Progenitor cell of endocrine pancreas (in vitro differentiated cells): ENCODE measurements at regions not wholly inside any gene's neighbourhood (a gene's known extent, or its start where the extent isn't known, plus 50 kb on each side); places are given as distances from the start of the nearest gene placed in this dataset.

ENCODE experiments used
- DNase-seq: peaks from one replicate; pipeline ENCODE4 v3.0.0; 2021; ENCODE audit warnings: low spot score; ENCODE audit not compliant: unreplicated experiment
- H3K27ac Mint-ChIP-seq: 2 replicates; pipeline ENCODE4 v1.8.0; 2021; ENCODE audit warnings: mild to moderate bottlenecking, moderate library complexity, mixed read lengths
- H3K27me3 Mint-ChIP-seq: 2 replicates; pipeline ENCODE4 v1.8.0; 2021; ENCODE audit warnings: mixed read lengths
- H3K36me3 Mint-ChIP-seq: 2 replicates; pipeline ENCODE4 v1.8.0; 2022; ENCODE audit warnings: mixed read lengths; ENCODE audit not compliant: insufficient read depth
- H3K4me1 Mint-ChIP-seq: 2 replicates; pipeline ENCODE4 v1.8.0; 2021; ENCODE audit warnings: low read depth, mixed read lengths
- H3K4me3 Mint-ChIP-seq: 2 replicates; pipeline ENCODE4 v1.8.0; 2021; ENCODE audit warnings: low read depth, mild to moderate bottlenecking, moderate library complexity, mixed read lengths
- H3K9me3 Mint-ChIP-seq: 2 replicates; pipeline ENCODE4 v1.8.0; 2021; ENCODE audit warnings: low read depth, mixed read lengths
- TF ChIP-seq, protein P1 (sequence below): fragments of 200-600 bp; sonication (generic); IDR thresholded peaks from one replicate; pipeline ENCODE4 v1.5.0; 2021; ENCODE audit warnings: antibody characterized with exemption, mild to moderate bottlenecking; ENCODE audit not compliant: unreplicated experiment

DNA sequence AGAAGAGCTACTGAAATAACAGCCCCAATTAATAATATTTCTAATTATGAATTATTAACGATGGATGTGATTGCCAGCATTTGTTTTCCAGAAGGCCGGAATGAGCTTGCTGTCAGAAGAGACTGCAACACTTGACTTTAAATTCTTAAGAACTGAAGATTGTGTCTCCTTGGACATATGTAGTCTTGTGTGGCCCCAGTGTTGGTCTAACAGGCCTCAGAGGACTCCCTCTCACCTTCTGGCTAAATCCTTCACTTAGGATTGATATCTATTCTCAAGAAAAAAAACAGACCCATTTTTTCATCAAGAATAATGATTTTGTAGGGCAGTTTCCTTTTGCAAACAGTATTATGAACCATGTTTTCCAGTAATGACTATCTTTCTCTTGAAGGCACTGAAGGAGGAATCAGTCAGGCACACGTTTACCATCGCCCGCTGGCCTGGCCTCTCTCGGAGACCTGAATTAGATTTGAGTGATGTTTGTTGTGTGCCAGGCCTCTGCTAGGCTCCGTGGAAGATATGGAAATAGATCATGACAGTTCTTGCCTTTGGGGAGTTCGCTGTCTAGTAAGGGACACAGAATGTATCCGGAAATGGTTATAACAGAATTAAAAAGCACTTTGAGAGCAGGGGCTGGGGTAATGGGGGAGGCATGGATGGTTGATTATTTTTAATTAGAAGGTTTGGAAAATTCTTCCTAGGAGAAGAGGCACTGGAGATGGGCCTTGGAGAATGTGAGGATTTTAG, 258.0 kb downstream of the MYCN start:
- no peak overlapping the region for H3K27ac Mint-ChIP-seq
- no peak for DNase-seq
- TF ChIP-seq, protein P1, sequence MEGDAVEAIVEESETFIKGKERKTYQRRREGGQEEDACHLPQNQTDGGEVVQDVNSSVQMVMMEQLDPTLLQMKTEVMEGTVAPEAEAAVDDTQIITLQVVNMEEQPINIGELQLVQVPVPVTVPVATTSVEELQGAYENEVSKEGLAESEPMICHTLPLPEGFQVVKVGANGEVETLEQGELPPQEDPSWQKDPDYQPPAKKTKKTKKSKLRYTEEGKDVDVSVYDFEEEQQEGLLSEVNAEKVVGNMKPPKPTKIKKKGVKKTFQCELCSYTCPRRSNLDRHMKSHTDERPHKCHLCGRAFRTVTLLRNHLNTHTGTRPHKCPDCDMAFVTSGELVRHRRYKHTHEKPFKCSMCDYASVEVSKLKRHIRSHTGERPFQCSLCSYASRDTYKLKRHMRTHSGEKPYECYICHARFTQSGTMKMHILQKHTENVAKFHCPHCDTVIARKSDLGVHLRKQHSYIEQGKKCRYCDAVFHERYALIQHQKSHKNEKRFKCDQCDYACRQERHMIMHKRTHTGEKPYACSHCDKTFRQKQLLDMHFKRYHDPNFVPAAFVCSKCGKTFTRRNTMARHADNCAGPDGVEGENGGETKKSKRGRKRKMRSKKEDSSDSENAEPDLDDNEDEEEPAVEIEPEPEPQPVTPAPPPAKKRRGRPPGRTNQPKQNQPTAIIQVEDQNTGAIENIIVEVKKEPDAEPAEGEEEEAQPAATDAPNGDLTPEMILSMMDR = no peak
- H3K4me1 Mint-ChIP-seq = no peaks in the 10 kb centered on the region
- no peaks in the 10 kb centered on the region for H3K9me3 Mint-ChIP-seq
- no peak overlapping the region for H3K4me3 Mint-ChIP-seq
- H3K36me3 Mint-ChIP-seq = no peaks in the 10 kb centered on the region
- peaks cover 5% of the 10 kb centered on the region for H3K27me3 Mint-ChIP-seq

GRCh38 chr2:16197504-16198147, 257.3 kb downstream of the MYCN start:
- peaks cover 2% of the 10 kb centered on the region for H3K27me3 Mint-ChIP-seq
- TF ChIP-seq, protein P1 = no peak
- H3K27ac Mint-ChIP-seq = no peak overlapping the region
- DNase-seq = no peak
- H3K9me3 Mint-ChIP-seq = no peaks in the 10 kb centered on the region
- no peaks in the 10 kb centered on the region for H3K36me3 Mint-ChIP-seq
- no peaks in the 10 kb centered on the region for H3K4me1 Mint-ChIP-seq
- no peak overlapping the region for H3K4me3 Mint-ChIP-seq

GRCh38 chr2:16196687-16197503, 256.5 kb downstream of the MYCN start:
- no peak for DNase-seq
- Mint-ChIP-seq H3K27me3 (peaks cover 2% of the 10 kb centered on the region), H3K27ac (no peak overlapping the region), H3K4me1 (no peaks in the 10 kb centered on the region), H3K4me3 (no peak overlapping the region), H3K36me3 (no peaks in the 10 kb centered on the region), H3K9me3 (no peaks in the 10 kb centered on the region)
- TF ChIP-seq, protein P1 = no peak

DNA sequence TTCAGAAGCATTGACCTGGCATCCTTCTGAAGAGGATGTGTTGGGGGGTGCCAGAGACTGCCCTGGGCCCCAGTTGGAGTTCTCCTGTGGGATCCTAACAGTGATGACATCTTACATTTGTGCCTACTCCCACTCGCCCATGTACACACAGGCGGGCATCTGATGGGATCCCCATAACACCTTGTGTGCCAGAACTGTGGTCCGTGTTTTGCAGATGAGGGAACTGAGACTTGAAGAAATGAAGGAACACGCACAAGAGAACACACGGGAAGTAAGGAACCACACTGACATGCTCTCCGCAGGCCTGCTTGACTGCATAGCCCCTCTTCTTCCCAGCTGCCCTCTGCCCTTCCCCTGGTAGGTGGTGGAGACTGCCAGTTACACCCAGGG, 255.3 kb downstream of the MYCN start:
- no peak for DNase-seq
- H3K27ac Mint-ChIP-seq = no peak overlapping the region
- H3K27me3 Mint-ChIP-seq = peaks cover 3% of the 10 kb centered on the region
- no peaks in the 10 kb centered on the region for H3K36me3 Mint-ChIP-seq
- no peaks in the 10 kb centered on the region for H3K9me3 Mint-ChIP-seq
- TF ChIP-seq, protein P1 = no peak
- H3K4me3 Mint-ChIP-seq = no peak overlapping the region
- no peaks in the 10 kb centered on the region for H3K4me1 Mint-ChIP-seq

- TF ChIP-seq, protein P1 = no peak
- Mint-ChIP-seq H3K4me1 (no peaks in the 10 kb centered on the region), H3K27ac (no peak overlapping the region), H3K4me3 (no peak overlapping the region), H3K9me3 (no peaks in the 10 kb centered on the region), H3K27me3 (peaks cover 6% of the 10 kb centered on the region), H3K36me3 (no peaks in the 10 kb centered on the region)
- DNase-seq = no peak
These were observed 254.8 kb downstream of the MYCN start for GRCh38 chr2:16194931-16195680.
